Ishikawa (cell line): ENCODE measurements at regions not wholly inside any gene's neighbourhood (a gene's known extent, or its start where the extent isn't known, plus 50 kb on each side); places are given as distances from the start of the nearest gene placed in this dataset.

ENCODE experiments used
- CEBPB ChIP-seq: IDR thresholded peaks from 2 replicates; pipeline ENCODE4 v1.6.1; 2012
- CREB1 ChIP-seq: IDR thresholded peaks from 2 replicates; pipeline ENCODE4 v1.6.1; 2012; ENCODE audit warnings: low read depth
- EGR1 ChIP-seq: IDR thresholded peaks from 2 replicates; pipeline ENCODE4 v1.6.1; 2012
- EP300 ChIP-seq: IDR thresholded peaks from 2 replicates; pipeline ENCODE4 v1.6.1; 2012; ENCODE audit warnings: borderline replicate concordance
- FOXM1 ChIP-seq: IDR thresholded peaks from 2 replicates; pipeline ENCODE4 v1.6.1; 2012; ENCODE audit warnings: low read depth, borderline replicate concordance
- MAX ChIP-seq: IDR thresholded peaks from 2 replicates; pipeline ENCODE4 v1.6.1; 2012
- NFIC ChIP-seq: IDR thresholded peaks from 2 replicates; pipeline ENCODE4 v1.6.1; 2012
- RAD21 ChIP-seq: IDR thresholded peaks from 2 replicates; pipeline ENCODE4 v1.6.1; 2012; ENCODE audit warnings: low read depth
- REST ChIP-seq: IDR thresholded peaks from 2 replicates; pipeline ENCODE4 v1.6.1; 2012; ENCODE audit warnings: low read depth, mild to moderate bottlenecking
- TAF1 ChIP-seq: IDR thresholded peaks from 2 replicates; pipeline ENCODE4 v1.6.1; 2012; ENCODE audit warnings: low read depth, mild to moderate bottlenecking
- TCF12 ChIP-seq: IDR thresholded peaks from 2 replicates; pipeline ENCODE4 v1.6.1; 2012; ENCODE audit warnings: low read depth
- TEAD4 ChIP-seq: IDR thresholded peaks from 2 replicates; pipeline ENCODE4 v1.6.1; 2012
- USF1 ChIP-seq: IDR thresholded peaks from 2 replicates; pipeline ENCODE4 v1.6.1; 2012
- YY1 ChIP-seq: IDR thresholded peaks from 2 replicates; pipeline ENCODE4 v1.6.1; 2012; ENCODE audit warnings: low read depth
- ZBTB7A ChIP-seq: IDR thresholded peaks from 2 replicates; pipeline ENCODE4 v1.6.1; 2012; ENCODE audit warnings: low read depth

- TF ChIP-seq TAF1 (no peak), ZBTB7A (no peak), TEAD4 (no peak), TCF12 (no peak), CREB1 (no peak), YY1 (no peak), CEBPB (no peak), NFIC (no peak)
These were observed 90.6 kb downstream of the RSL24D1 start for GRCh38 chr15:55106155-55106554.

- TF ChIP-seq CEBPB (no peak), EP300 (no peak)
These were observed 102.6 kb downstream of the RSL24D1 start for GRCh38 chr15:55094136-55094535.

- TF ChIP-seq ZBTB7A (no peak), FOXM1 (no peak), TCF12 (no peak), EP300 (no peak), EGR1 (no peak), CREB1 (no peak)
These were observed 108.5 kb downstream of the RSL24D1 start for GRCh38 chr15:55088207-55088606.

- TF ChIP-seq TEAD4 = no peak
- no peak for TF ChIP-seq REST
- TF ChIP-seq RAD21 = no peak
- no peak for TF ChIP-seq TCF12
- TF ChIP-seq TAF1 = no peak
- TF ChIP-seq YY1 = no peak
- TF ChIP-seq MAX = no peak
These were observed 112.1 kb downstream of the RSL24D1 start for GRCh38 chr15:55084673-55085072.

GRCh38 chr15:55084216-55084615 lies 112.5 kb downstream of the RSL24D1 start:
- TF ChIP-seq REST = no peak
- TF ChIP-seq NFIC = no peak
- TF ChIP-seq CEBPB = no peak
- TF ChIP-seq USF1 = no peak
- TF ChIP-seq FOXM1 = no peak
- TF ChIP-seq MAX = no peak
- no peak for TF ChIP-seq RAD21
- TF ChIP-seq YY1 = no peak
- no peak for TF ChIP-seq TAF1
- TF ChIP-seq ZBTB7A = no peak
- TF ChIP-seq EP300 = no peak
- no peak for TF ChIP-seq TEAD4
- no peak for TF ChIP-seq TCF12
- TF ChIP-seq EGR1 = no peak
- no peak for TF ChIP-seq CREB1

GRCh38 chr15:55074431-55074830 lies 122.3 kb downstream of the RSL24D1 start:
- TF ChIP-seq REST = no peak
- TF ChIP-seq YY1 = no peak
- no peak for TF ChIP-seq TAF1
- no peak for TF ChIP-seq CREB1
- no peak for TF ChIP-seq TEAD4
- no peak for TF ChIP-seq CEBPB
- no peak for TF ChIP-seq EP300
- TF ChIP-seq ZBTB7A = no peak
- TF ChIP-seq TCF12 = no peak
